NCI-H1092 treated with DMSO at 0.1 percent for 48 hours (cell line): ENCODE measurements at regions not wholly inside any gene's neighbourhood (a gene's known extent, or its start where the extent isn't known, plus 50 kb on each side); places are given as distances from the start of the nearest gene placed in this dataset.
A peak's percentile ranks its signal among the peaks of the same experiment; 100 is the strongest.

ENCODE experiments used
- DNase-seq: peaks from one replicate; lab custom pipeline; 2025; lab: John Stamatoyannopoulos, UW

GRCh38 chr3:120838441-120839091 lies 69.4 kb upstream of the STXBP5L start:
- DNase-seq, result no peak

GRCh38 chr3:120839120-120839519 lies 68.9 kb upstream of the STXBP5L start:
- DNase-seq, result no peak

- DNase-seq, result no peak
These were observed 66.7 kb upstream of the STXBP5L start for GRCh38 chr3:120841264-120841663.

- no peak for DNase-seq
These were observed 61.9 kb upstream of the STXBP5L start for GRCh38 chr3:120846073-120846472.

GRCh38 chr3:120848503-120848902 lies 59.5 kb upstream of the STXBP5L start:
- no peak for DNase-seq

GRCh38 chr3:120850381-120851295 lies 57.4 kb upstream of the STXBP5L start:
- DNase-seq, result peak; percentile 20

GRCh38 chr3:120852412-120852811 lies 55.6 kb upstream of the STXBP5L start:
- DNase-seq, result no peak

GRCh38 chr3:120853416-120853815 lies 54.6 kb upstream of the STXBP5L start:
- no peak for DNase-seq

- DNase-seq, result no peak
These were observed 53.0 kb upstream of the STXBP5L start for GRCh38 chr3:120854908-120855526.

GRCh38 chr3:120855665-120856437 lies 52.2 kb upstream of the STXBP5L start:
- DNase-seq, result no peak
